Glomerular endothelial cell (primary cell): ENCODE measurements at regions not wholly inside any gene's neighbourhood (a gene's known extent, or its start where the extent isn't known, plus 50 kb on each side); places are given as distances from the start of the nearest gene placed in this dataset.

ENCODE experiments used
- DNase-seq: peaks from one replicate; pipeline ENCODE4 v3.0.0-alpha.2; 2011; ENCODE audit warnings: low read depth, low spot score; ENCODE audit errors: extremely low read depth

GRCh38 chr2:157935378-157935906 is 59.3 kb upstream of the ACVR1 start:
- no peak for DNase-seq

GRCh38 chr2:157934684-157935377 is 58.7 kb upstream of the ACVR1 start:
- no peak for DNase-seq

GRCh38 chr2:157933160-157933920 is 57.2 kb upstream of the ACVR1 start:
- DNase-seq: no peak

GRCh38 chr2:157932480-157933159 is 56.5 kb upstream of the ACVR1 start:
- no peak for DNase-seq

GRCh38 chr2:157931542-157931941 is 55.4 kb upstream of the ACVR1 start:
- no peak for DNase-seq

- no peak for DNase-seq
Measured at GRCh38 chr2:157930728-157931127, 54.6 kb upstream of the ACVR1 start.

- DNase-seq: no peak
Measured at GRCh38 chr2:157929871-157930667, 53.9 kb upstream of the ACVR1 start.

GRCh38 chr2:157928372-157928771 is 52.2 kb upstream of the ACVR1 start:
- no peak for DNase-seq

- DNase-seq: no peak
Measured at GRCh38 chr2:157927155-157927554, 51.0 kb upstream of the ACVR1 start.
